Stimulated activated naive CD8-positive, alpha-beta T cell treated with anti-CD3 and anti-CD28 coated beads, Interleukin-15, Interleukin-2, amounts not matched to agents 100 ng/mL and 50 ng/mL, for 24 hours (primary cell): ENCODE measurements at regions not wholly inside any gene's neighbourhood (a gene's known extent, or its start where the extent isn't known, plus 50 kb on each side); places are given as distances from the start of the nearest gene placed in this dataset.
"Not testable (repeated sequence)": the region's sequence is repeated elsewhere in the genome, so short reads cannot be mapped to it uniquely, and the experiment has no call there.

Experiments
- H3K27ac Mint-ChIP-seq: one replicate; pipeline ENCODE4 v1.8.0; 2021; ENCODE audit warnings: mild to moderate bottlenecking, mixed read lengths
- H3K27me3 Mint-ChIP-seq: one replicate; pipeline ENCODE4 v1.8.0; 2021; ENCODE audit warnings: mixed read lengths
- H3K36me3 Mint-ChIP-seq: one replicate; pipeline ENCODE4 v1.8.0; 2021; ENCODE audit warnings: low read depth, mixed read lengths
- H3K4me1 Mint-ChIP-seq: one replicate; pipeline ENCODE4 v1.8.0; 2021; ENCODE audit warnings: low read depth, mixed read lengths
- H3K4me3 Mint-ChIP-seq: one replicate; pipeline ENCODE4 v1.8.0; 2021; ENCODE audit warnings: mild to moderate bottlenecking, mixed read lengths
- H3K9me3 Mint-ChIP-seq: one replicate; pipeline ENCODE4 v1.8.0; 2021; ENCODE audit warnings: mixed read lengths

DNA sequence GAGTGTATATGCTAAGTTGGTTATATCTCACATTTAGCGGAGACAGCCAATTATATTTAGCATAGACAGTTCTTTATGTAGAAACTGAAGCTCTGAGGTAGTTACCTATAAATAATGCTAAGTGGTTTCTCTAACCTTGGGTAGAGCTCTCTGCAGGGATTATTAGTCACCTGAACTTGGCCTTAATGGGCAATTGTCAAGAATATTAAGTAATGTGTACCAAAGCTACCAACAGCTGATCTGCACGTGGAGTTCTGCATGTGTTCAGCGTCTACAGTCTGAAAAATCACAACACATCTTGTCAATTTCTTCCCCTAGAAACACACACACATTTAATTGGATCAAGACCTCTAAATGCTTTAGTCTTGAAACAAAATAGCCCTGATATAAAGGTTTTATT lies 740.6 kb upstream of the FAM241A start:
- Mint-ChIP-seq H3K4me1 (no peaks in the 10 kb centered on the region), H3K4me3 (no peak overlapping the region), H3K9me3 (peaks cover 4% of the 10 kb centered on the region), H3K27ac (no peak overlapping the region), H3K27me3 (no peaks in the 10 kb centered on the region), H3K36me3 (no peaks in the 10 kb centered on the region)

DNA sequence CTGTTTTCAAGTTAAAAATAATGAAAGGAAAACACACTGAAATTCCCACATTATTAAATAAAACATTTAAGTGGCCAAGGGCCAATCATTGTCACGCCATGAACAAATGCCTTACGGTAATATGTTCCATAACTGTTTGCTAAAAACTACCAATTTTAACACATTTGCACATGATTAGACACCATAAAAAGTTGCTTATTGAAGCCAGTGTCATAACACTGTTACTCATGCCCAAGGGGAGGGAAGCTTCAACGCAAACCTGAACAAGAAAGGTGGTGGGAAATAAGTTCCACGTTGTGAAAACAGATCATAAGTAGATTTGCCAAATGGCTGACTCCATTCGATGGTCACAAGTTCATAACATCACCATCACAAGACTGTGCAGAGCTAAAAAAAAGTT lies 739.3 kb upstream of the FAM241A start:
- H3K4me3 Mint-ChIP-seq: no peak overlapping the region
- no peak overlapping the region for H3K27ac Mint-ChIP-seq
- H3K4me1 Mint-ChIP-seq: no peaks in the 10 kb centered on the region
- H3K9me3 Mint-ChIP-seq: peaks cover 9% of the 10 kb centered on the region
- H3K27me3 Mint-ChIP-seq: no peaks in the 10 kb centered on the region
- H3K36me3 Mint-ChIP-seq: no peaks in the 10 kb centered on the region

DNA sequence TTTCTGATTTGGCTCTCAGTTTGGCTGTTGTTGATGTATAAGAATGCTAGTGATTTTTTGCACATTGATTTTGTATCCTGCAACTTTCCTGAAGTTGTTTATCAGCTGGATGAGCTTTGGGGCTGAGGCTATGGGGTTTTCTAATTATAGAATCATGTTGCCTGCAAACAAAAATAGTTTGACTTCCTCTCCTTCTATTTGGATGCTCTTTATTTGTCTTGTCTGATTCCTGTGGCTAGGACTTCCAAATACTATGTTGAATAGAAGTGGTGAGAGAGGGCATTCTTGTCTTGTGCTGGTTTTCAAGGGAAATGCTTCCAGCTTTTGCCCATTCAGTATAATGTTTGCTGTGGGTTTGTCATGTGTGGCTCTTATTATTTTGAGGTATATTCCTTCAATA lies 734.7 kb upstream of the FAM241A start:
- Mint-ChIP-seq H3K36me3 (no peaks in the 10 kb centered on the region), H3K4me3 (no peak overlapping the region)

GRCh38 chr4:111417521-111417920 lies 727.7 kb upstream of the FAM241A start:
- no peaks in the 10 kb centered on the region for H3K4me1 Mint-ChIP-seq

More for the DNA sequence above, 734.7 kb upstream of the FAM241A start:
- H3K27ac Mint-ChIP-seq: no peak overlapping the region
- H3K4me1 Mint-ChIP-seq: no peaks in the 10 kb centered on the region
- H3K27me3 Mint-ChIP-seq: no peaks in the 10 kb centered on the region
- H3K9me3 Mint-ChIP-seq: peaks cover 19% of the 10 kb centered on the region

GRCh38 chr4:111433441-111433840 lies 711.8 kb upstream of the FAM241A start:
- no peaks in the 10 kb centered on the region for H3K27me3 Mint-ChIP-seq
- peaks cover 4% of the 10 kb centered on the region for H3K9me3 Mint-ChIP-seq
- H3K4me3 Mint-ChIP-seq: no peak overlapping the region
- H3K27ac Mint-ChIP-seq: no peak overlapping the region
- no peaks in the 10 kb centered on the region for H3K36me3 Mint-ChIP-seq
- no peaks in the 10 kb centered on the region for H3K4me1 Mint-ChIP-seq

More at GRCh38 chr4:111417521-111417920, 727.7 kb upstream of the FAM241A start:
- Mint-ChIP-seq H3K9me3 (peaks cover 6% of the 10 kb centered on the region), H3K27ac (no peak overlapping the region), H3K4me3 (no peak overlapping the region), H3K27me3 (no peaks in the 10 kb centered on the region), H3K36me3 (no peaks in the 10 kb centered on the region)

DNA sequence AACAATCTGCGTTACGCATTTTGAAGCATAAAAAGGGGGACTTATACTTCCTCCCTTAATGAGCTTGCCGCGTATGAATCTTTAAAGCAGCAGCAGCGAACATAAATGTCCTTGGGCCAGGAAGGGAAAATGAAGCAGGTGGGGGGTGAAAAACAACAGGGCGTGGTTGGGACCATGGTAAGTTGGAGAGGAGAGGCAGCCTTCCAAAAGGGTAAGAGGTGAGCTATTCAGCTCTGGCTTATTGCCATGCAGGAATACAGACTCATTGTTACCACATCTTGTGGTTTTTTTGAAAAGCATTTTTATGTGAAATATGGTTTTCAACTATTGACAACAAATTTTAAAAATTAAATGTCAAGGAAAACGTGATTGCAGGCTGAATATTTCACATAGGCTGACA lies 710.7 kb upstream of the FAM241A start:
- Mint-ChIP-seq H3K4me1 (no peaks in the 10 kb centered on the region), H3K27ac (no peak overlapping the region), H3K9me3 (peaks cover 4% of the 10 kb centered on the region), H3K36me3 (no peaks in the 10 kb centered on the region), H3K27me3 (no peaks in the 10 kb centered on the region), H3K4me3 (no peak overlapping the region)

GRCh38 chr4:111435986-111436744 lies 709.1 kb upstream of the FAM241A start:
- H3K4me1 Mint-ChIP-seq: no peaks in the 10 kb centered on the region
- H3K4me3 Mint-ChIP-seq: no peak overlapping the region

GRCh38 chr4:111441687-111442086 lies 703.6 kb upstream of the FAM241A start:
- Mint-ChIP-seq H3K9me3 (peaks cover 4% of the 10 kb centered on the region), H3K4me1 (no peaks in the 10 kb centered on the region), H3K27ac (no peak overlapping the region), H3K27me3 (no peaks in the 10 kb centered on the region), H3K4me3 (no peak overlapping the region), H3K36me3 (no peaks in the 10 kb centered on the region)

More at GRCh38 chr4:111435986-111436744, 709.1 kb upstream of the FAM241A start:
- Mint-ChIP-seq H3K27ac (no peak overlapping the region), H3K36me3 (no peaks in the 10 kb centered on the region), H3K27me3 (no peaks in the 10 kb centered on the region), H3K9me3 (peaks cover 8% of the 10 kb centered on the region)

DNA sequence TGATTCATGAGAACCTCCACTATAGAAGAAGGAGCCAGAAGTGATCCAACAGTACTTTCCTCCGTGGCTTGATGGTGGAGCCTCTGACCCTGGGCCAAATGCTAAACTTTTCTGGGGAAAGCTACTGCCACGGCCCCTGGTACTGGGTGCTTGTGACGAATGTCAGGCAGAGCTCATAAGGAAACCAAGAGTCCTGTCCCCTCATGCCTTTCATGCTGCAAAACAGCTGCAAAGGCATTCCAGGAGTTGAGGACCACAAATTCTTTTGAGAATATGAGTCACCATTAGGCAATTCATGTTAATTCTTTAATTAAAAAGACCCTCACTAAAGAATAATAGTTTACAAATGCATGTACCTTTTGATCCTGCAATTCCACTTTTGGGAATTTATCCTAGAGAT lies 700.4 kb upstream of the FAM241A start:
- H3K36me3 Mint-ChIP-seq, H3K9me3 Mint-ChIP-seq, H3K27ac Mint-ChIP-seq, H3K4me3 Mint-ChIP-seq, H3K27me3 Mint-ChIP-seq, H3K4me1 Mint-ChIP-seq: not testable (repeated sequence)

DNA sequence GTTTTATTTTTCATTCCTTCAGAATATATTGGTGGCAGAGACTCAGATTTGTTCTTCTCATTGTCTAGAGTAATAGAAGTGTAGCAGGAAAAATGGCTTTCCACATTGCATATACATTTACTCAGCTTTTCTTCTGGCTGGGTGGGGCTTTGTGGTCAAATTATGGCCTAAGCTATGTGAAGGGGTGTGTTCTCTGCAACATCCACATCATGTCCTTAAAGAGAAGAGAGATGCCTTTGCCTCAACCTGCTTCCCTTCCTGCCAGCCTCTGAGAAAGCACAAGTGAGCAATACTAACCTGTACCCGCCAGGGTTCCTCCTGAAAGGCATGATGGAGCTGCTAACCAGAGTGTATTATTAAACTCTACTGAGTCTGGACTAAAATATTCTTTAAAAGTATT lies 695.6 kb upstream of the FAM241A start:
- Mint-ChIP-seq H3K4me3 (no peak overlapping the region), H3K36me3 (no peaks in the 10 kb centered on the region), H3K27ac (no peak overlapping the region), H3K27me3 (no peaks in the 10 kb centered on the region), H3K9me3 (no peaks in the 10 kb centered on the region), H3K4me1 (no peaks in the 10 kb centered on the region)

DNA sequence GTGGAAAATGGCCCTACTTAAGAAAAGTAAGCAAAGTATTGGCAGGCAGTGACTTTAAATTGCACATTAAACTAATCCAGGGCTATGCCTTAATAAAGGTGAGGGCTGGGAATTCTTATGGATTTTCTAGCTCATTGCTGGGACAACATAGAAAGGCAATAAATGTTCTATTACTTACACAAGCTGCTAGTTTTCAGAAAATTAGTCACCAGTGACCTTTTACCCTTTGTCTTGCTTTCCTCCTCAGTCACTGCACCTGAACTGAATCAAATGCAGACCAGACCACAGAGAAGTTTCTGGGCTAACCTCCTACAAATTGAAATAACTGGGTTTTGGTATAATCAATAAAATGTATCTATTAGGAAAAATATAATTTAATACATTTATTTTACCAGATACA lies 694.4 kb upstream of the FAM241A start:
- Mint-ChIP-seq H3K27me3 (no peaks in the 10 kb centered on the region), H3K9me3 (no peaks in the 10 kb centered on the region)

DNA sequence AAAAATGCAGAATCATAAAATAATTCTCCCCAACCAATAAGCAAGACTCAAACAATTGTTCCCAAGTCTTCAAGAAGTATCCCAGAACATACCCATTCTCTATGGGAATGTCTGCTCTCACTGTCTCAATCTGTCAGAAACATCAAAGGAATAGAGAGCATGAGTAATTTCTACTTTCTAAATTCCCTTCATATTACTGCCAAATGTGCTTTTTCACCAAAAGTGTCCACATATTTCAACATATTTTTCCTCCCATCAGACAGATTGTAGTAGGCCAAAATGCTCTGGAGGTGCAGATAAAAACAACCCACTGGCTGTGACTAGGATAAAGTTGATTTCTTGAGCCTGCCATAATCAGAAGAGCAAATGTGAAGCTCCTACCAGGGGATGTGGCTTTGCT lies 692.0 kb upstream of the FAM241A start:
- H3K9me3 Mint-ChIP-seq: no peaks in the 10 kb centered on the region
- no peaks in the 10 kb centered on the region for H3K27me3 Mint-ChIP-seq
- H3K27ac Mint-ChIP-seq: no peak overlapping the region
- H3K4me1 Mint-ChIP-seq: no peaks in the 10 kb centered on the region
- no peak overlapping the region for H3K4me3 Mint-ChIP-seq
- H3K36me3 Mint-ChIP-seq: no peaks in the 10 kb centered on the region

More for the DNA sequence above, 694.4 kb upstream of the FAM241A start:
- no peak overlapping the region for H3K27ac Mint-ChIP-seq
- no peaks in the 10 kb centered on the region for H3K4me1 Mint-ChIP-seq
- H3K4me3 Mint-ChIP-seq: no peak overlapping the region
- H3K36me3 Mint-ChIP-seq: no peaks in the 10 kb centered on the region

- Mint-ChIP-seq H3K4me1 (no peaks in the 10 kb centered on the region), H3K27me3 (no peaks in the 10 kb centered on the region), H3K9me3 (no peaks in the 10 kb centered on the region), H3K36me3 (no peaks in the 10 kb centered on the region), H3K27ac (no peak overlapping the region), H3K4me3 (no peak overlapping the region)
Observed at GRCh38 chr4:111454961-111455360, 690.3 kb upstream of the FAM241A start.

GRCh38 chr4:111464251-111465045 lies 680.8 kb upstream of the FAM241A start:
- Mint-ChIP-seq H3K27ac (no peak overlapping the region), H3K4me1 (no peaks in the 10 kb centered on the region), H3K27me3 (no peaks in the 10 kb centered on the region), H3K4me3 (no peak overlapping the region), H3K36me3 (no peaks in the 10 kb centered on the region), H3K9me3 (peaks cover 8% of the 10 kb centered on the region)

DNA sequence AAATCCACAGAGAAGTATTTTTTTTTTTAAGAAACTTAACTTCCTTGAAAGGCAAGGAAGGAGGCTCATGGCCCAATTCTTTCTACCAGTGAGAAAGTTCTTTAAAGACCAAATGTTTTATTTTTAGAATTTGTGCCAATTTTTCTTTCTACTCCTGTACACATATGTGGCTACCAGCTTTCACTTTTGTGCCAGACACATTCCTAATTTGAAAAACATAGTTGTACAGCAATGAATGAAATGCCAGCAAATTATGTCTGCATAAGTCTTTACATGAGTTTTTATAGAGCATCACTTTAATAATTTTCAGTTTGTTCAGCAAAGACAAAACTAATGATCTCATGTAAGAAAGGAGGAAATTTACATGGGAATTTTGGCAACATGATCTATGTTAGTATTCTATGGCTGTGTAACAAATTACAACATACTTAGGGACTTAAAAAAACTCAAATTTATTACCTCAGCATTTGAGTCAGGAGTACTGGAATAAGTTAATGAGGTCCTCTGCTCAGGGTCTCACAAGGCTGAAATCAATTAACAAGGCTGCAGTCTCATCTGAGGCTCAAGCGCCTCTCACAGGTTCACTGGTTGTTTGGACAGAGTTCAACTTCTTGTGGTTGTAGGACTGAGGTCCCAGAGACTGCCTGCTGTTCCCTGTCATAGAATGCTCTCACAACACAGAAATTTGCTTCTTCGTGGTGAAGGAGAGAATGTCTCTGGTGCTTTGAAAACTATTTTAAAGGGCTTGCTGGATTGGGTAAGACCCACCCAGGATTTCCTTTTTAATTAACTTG lies 678.2 kb upstream of the FAM241A start:
- Mint-ChIP-seq H3K27ac (no peak overlapping the region), H3K4me1 (no peaks in the 10 kb centered on the region), H3K27me3 (no peaks in the 10 kb centered on the region), H3K36me3 (no peaks in the 10 kb centered on the region), H3K9me3 (peaks cover 15% of the 10 kb centered on the region), H3K4me3 (no peak overlapping the region)
